Type B pancreatic cell (in vitro differentiated cells): ENCODE measurements at regions not wholly inside any gene's neighbourhood (a gene's known extent, or its start where the extent isn't known, plus 50 kb on each side); places are given as distances from the start of the nearest gene placed in this dataset.

Experiments used
- DNase-seq: peaks from one replicate; pipeline ENCODE4 v3.0.0; 2021; ENCODE audit warnings: mixed read lengths; ENCODE audit not compliant: unreplicated experiment; ENCODE audit errors: extremely low spot score
- H3K27ac Mint-ChIP-seq: 2 replicates; pipeline ENCODE4 v1.8.0; 2021; ENCODE audit warnings: mild to moderate bottlenecking, mixed read lengths
- H3K27me3 Mint-ChIP-seq: 2 replicates; pipeline ENCODE4 v1.8.0; 2021; ENCODE audit warnings: mixed read lengths
- H3K36me3 Mint-ChIP-seq: 2 replicates; pipeline ENCODE4 v1.8.0; 2021; ENCODE audit warnings: mixed read lengths
- H3K4me1 Mint-ChIP-seq: one replicate; pipeline ENCODE4 v1.8.0; 2021; ENCODE audit warnings: mixed read lengths; ENCODE audit not compliant: unreplicated experiment
- H3K4me3 Mint-ChIP-seq: 2 replicates; pipeline ENCODE4 v1.8.0; 2021; ENCODE audit warnings: mild to moderate bottlenecking, mixed read lengths
- H3K9me3 Mint-ChIP-seq: 2 replicates; pipeline ENCODE4 v1.8.0; 2021; ENCODE audit warnings: mixed read lengths
- CTCF ChIP-seq: fragments of 200-600 bp; sonication (generic); conservative IDR thresholded peaks from 2 replicates; pipeline ENCODE4 v1.5.0; 2021; ENCODE audit warnings: antibody characterized with exemption, mild to moderate bottlenecking

- H3K27ac Mint-ChIP-seq = no peak overlapping the region
- peaks cover 4% of the 10 kb centered on the region for H3K27me3 Mint-ChIP-seq
- H3K4me1 Mint-ChIP-seq = peaks cover 30% of the 10 kb centered on the region
- H3K36me3 Mint-ChIP-seq = no peaks in the 10 kb centered on the region
- TF ChIP-seq CTCF = no peak
- no peaks in the 10 kb centered on the region for H3K9me3 Mint-ChIP-seq
- H3K4me3 Mint-ChIP-seq = no peak overlapping the region
- no peak for DNase-seq
These were observed 176.1 kb upstream of the NCAM1 start for GRCh38 chr11:112785149-112785548.

DNA sequence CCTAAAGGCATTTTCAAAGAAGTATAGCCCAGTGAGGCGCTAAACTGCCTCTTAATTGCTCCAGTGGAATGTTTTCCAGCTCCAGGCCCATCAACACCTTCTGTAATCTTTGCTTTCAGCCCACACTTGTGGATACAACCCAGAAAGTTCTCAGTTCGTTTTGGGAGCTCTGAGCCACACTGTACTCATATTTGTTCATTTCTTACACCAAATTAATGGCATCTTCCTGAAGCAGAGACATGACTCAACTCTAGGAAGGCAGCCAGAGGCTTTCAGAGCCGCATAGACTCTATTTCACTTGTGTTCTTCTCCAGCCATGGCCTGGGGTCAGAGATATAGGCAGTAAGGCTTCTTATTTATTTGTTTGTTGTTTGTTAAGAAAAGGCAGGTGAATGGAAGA is 175.5 kb upstream of the NCAM1 start:
- Mint-ChIP-seq H3K36me3 (no peaks in the 10 kb centered on the region), H3K27me3 (peaks cover 4% of the 10 kb centered on the region), H3K9me3 (no peaks in the 10 kb centered on the region), H3K4me3 (no peak overlapping the region), H3K4me1 (peaks cover 26% of the 10 kb centered on the region), H3K27ac (no peak overlapping the region)
- no peak for TF ChIP-seq CTCF
- DNase-seq = no peak

GRCh38 chr11:112786196-112786595 is 175.0 kb upstream of the NCAM1 start:
- DNase-seq = no peak
- no peak for TF ChIP-seq CTCF
- H3K4me3 Mint-ChIP-seq = no peak overlapping the region
- H3K27ac Mint-ChIP-seq = no peak overlapping the region
- H3K9me3 Mint-ChIP-seq = no peaks in the 10 kb centered on the region
- H3K4me1 Mint-ChIP-seq = peaks cover 26% of the 10 kb centered on the region
- peaks cover 4% of the 10 kb centered on the region for H3K27me3 Mint-ChIP-seq
- H3K36me3 Mint-ChIP-seq = no peaks in the 10 kb centered on the region

DNA sequence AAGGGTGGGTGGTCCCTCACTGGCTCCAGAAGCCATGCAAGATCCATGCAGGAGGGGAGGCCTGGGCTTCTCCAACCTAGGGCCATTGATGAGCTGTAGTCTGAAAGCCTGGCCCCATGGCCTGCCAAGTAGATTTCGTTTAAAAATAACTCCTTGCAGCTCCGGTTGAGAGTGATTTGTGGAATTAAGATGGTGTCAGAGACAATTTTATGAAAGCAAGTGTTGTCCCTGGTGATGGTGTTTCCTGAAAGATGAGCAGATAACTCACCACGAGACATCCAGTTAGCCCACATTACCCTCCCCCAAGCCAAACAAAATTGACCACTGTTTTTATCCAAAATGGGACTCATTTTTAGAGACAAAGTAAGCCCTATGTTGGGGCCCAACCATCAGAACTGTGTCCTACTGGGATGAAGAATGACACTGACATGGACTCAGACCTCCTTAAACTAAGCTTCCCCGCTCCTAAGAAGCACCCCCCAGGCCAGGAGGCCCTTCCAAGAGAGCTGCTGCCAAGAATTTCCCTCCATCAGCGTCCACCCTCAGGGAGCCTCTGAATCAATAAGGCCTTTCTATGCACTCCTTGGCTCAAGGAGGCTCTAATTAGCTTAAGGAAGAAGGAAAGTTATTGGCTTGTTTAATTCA is 174.2 kb upstream of the NCAM1 start:
- Mint-ChIP-seq H3K36me3 (no peaks in the 10 kb centered on the region), H3K4me1 (peaks cover 26% of the 10 kb centered on the region), H3K27ac (no peak overlapping the region), H3K27me3 (peaks cover under 1% of the 10 kb centered on the region), H3K4me3 (no peak overlapping the region), H3K9me3 (no peaks in the 10 kb centered on the region)
- DNase-seq = no peak
- TF ChIP-seq CTCF = no peak

DNA sequence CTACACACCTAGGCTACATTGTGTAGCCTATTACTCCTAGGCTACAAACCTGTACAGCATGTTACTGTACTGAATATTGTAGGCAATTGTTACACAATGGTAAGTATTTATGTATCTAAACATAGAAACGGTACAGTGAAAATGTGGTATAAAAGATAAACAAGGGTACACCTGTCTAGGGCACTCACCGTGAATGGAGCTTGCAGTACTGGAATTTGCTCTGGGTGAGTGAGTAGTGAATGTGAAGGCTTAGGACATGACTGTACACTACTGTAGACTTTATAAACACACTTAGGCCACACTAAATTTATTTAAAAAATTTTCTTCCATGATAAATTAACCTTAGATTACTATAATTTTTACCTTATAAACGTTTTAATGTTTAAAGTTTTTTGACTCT is 171.7 kb upstream of the NCAM1 start:
- Mint-ChIP-seq H3K27me3 (no peaks in the 10 kb centered on the region), H3K27ac (no peak overlapping the region), H3K36me3 (no peaks in the 10 kb centered on the region), H3K4me3 (no peak overlapping the region), H3K9me3 (no peaks in the 10 kb centered on the region), H3K4me1 (peaks cover 29% of the 10 kb centered on the region)
- no peak for DNase-seq
- no peak for TF ChIP-seq CTCF

- H3K4me3 Mint-ChIP-seq = no peak overlapping the region
These were observed 170.9 kb upstream of the NCAM1 start for GRCh38 chr11:112790286-112790685.

More at GRCh38 chr11:112790286-112790685, 170.9 kb upstream of the NCAM1 start:
- Mint-ChIP-seq H3K27ac (no peak overlapping the region), H3K9me3 (no peaks in the 10 kb centered on the region), H3K27me3 (no peaks in the 10 kb centered on the region), H3K36me3 (no peaks in the 10 kb centered on the region), H3K4me1 (peaks cover 23% of the 10 kb centered on the region)
- no peak for TF ChIP-seq CTCF
- DNase-seq = no peak
